ENCODE measurements at regions not wholly inside any gene's neighbourhood (a gene's known extent, or its start where the extent isn't known, plus 50 kb on each side); places are given as distances from the start of the nearest gene placed in this dataset.
A peak's percentile ranks its signal among the peaks of the same experiment; 100 is the strongest.

- DNase-seq, result no peak
Measured at GRCh38 chr3:89762405-89762804, 655.0 kb downstream of the EPHA3 start.

DNA sequence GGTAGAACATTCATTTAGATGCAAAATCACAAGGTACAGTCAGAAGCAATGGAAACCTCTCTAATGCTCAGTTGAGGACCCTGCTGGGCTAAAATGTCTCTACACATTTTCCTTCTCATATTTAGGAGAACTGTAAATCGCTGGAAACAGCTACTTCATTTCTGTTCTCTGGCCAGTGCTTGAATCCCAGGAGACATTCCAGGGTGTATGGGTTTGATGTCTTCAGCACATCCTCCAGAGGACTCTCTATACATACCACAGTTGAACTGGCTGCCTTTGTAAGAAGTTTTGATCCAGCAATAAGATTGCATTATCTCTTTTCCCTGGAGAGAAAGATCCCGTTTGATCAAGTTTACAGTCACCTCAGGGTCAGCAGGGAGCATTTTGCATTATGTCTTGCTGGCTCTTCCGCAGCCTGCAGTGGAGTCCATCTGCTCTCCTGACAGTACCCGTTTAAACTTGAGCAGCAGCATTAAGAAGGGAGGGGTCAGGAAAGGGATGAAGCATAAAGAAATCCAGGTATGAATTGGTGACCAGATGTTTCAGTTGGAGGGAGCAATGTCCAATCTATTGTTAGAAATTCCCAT is 676.0 kb downstream of the EPHA3 start:
- DNase-seq, result peak; percentile 5

- DNase-seq, result peak; percentile 27
Measured at GRCh38 chr3:89787485-89787884, 680.1 kb downstream of the EPHA3 start.

GRCh38 chr3:89787979-89788378 is 680.6 kb downstream of the EPHA3 start:
- DNase-seq, result no peak

DNA sequence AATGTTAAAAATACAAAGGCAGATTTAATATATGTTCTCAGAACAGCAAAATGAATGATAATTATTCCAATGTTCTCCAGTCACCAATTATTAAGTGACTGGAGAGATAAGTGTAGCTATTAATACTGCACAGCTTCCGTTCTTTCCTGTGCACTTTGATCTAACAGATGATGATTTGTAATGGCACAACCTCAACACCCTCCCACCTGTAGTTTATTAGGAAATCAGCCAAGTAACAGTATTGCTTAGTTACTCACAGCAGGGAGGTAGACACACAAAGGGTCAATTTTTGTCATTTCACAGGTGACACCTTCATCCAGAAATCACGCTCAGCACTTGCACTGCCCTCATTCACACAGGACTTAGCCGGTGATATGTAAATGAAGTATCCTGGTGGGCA is 688.1 kb downstream of the EPHA3 start:
- DNase-seq, result no peak

DNA sequence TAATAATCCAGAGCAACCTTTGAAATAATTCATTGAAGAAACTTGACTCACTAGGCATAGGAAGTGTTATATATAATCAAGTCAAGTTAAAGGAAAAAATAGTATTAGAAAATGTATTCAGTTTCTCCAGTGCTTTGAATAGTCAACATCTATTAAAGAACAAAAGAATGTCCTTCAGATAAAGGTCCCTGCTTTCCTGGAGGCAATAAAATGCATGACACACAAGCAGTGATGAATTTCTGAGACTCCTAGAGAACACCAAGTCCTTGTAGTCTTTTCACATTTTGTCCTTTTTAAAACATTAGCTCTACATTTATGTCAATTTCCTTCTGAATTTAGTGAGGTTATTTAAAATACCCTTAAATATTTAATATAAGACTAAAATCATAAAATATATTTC is 695.5 kb downstream of the EPHA3 start:
- DNase-seq, result no peak

GRCh38 chr3:89803711-89804110 is 696.3 kb downstream of the EPHA3 start:
- DNase-seq, result no peak

DNA sequence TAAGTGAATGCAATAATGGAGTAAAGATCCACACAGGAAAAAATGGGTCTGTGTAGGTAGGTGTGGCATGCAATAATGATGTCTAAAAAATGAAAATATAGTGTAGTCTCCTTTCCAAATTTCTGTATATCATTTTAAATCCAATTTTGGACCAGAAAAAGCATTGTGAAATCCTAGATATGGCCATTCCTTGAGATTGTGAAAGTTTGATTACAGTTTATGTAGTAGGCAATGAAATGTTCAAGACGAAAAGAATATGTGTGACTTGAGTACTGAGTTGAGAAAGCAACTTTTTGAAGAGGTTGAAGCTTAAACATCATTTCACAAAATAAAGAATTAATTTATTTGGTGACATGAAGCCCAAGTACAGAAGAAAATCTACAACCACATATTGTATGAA is 698.7 kb downstream of the EPHA3 start:
- no peak for DNase-seq

- no peak for DNase-seq
Measured at GRCh38 chr3:89808680-89809197, 701.3 kb downstream of the EPHA3 start.

- no peak for DNase-seq
Measured at GRCh38 chr3:89813500-89813899, 706.1 kb downstream of the EPHA3 start.

DNA sequence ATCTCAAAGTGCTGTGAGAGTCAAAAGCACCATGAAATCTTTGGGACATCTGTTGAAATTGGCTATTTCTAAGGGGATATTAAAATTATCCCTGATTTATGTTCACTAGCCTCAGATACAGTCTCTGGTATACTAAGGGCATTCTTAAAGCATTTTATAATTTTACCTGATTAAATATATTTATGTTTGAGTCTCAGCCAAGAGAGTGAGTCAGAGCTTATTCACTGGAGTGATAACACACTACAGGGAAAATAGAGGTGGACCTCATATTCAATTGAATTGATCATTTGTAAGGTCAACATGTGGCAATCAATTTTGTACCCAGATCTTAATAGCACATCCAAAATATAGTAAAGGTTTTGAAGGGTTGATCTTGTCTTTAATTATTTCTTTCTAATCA is 733.6 kb downstream of the EPHA3 start:
- DNase-seq, result no peak

DNA sequence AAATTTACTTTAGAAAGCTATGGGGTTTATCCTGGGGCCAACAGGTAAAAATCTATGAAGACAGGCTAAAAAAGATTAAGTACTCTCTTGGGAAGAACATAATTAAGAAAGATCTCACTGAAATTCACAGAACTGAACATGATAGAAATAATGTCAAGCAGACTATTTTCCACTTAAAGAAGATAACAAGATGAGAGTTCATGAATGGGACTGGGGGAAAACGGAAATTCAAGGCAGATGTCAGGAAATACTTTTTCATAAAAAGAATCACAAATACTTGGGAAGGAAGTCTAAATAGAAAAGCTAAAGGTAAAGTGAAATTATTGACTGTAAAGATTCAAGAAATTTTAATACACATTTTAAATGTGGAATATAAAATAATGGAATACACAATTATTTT is 737.6 kb downstream of the EPHA3 start:
- DNase-seq, result no peak

DNA sequence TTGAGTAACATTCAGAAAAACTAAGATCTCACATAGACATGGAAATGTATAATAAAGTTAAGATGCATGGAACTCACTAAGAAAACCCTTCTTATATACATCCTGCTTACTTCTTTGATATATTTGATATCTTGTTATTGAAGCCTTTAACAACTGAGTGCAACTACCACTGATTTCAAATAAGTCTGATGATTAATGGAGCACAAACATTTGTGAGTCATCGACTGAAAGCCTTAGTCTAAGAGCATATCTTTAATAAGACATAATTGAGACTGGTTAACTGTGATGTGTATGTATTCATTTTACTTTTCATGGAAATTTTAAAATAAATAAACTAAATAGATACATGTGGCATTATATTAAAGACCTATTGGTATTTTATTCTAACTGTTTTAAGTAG is 740.5 kb downstream of the EPHA3 start:
- no peak for DNase-seq

DNA sequence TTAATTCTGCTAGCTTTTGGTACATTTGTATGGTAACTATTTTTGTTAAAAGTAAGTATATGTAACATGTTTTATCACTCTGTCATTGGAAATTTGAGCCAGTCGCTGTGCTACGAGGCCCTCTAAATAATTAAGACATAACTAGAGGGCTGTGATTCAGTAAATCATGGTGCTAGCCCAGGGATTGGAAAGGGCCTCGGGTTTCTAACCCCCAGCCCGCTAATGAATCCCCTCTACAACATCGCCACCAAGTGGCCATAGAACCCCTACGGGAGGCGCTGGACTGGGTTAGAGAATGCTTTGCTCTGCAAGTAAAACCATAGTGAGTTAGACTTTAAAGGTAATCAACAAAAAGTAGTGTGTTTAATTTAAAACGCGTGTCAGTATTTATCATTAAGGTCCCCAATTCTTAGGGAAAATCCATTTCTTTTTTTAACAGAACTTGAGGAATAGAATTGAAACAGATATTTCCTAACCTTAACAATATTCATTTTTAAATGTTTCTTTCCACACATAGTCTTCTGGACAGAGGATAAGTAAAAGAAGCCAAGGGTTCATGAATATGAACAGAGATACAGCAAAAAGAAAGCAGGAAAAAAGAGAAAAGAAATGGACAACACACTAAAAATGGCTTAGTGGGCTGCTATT is 744.7 kb downstream of the EPHA3 start:
- peak; percentile 55 for DNase-seq

DNA sequence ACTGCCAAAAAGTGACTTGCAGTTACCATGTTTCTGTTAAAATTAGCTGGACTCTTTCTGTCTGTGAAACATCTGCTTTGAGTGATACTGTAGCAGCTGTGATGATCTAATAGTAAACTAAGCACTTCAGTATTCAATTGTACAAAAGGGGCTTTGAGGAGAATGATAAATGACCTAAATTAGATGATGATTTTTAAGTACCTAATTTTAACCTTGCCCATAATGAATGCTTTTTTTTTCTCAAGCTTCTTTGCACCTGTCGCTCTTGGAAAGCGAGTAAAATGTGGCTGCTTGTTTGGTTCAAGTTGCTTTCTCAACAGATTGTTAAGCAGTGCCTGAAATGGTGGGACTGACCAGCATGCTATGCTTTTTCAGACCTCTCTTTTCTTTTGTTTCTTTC is 752.3 kb downstream of the EPHA3 start:
- DNase-seq, result no peak

GRCh38 chr3:89867286-89867685 is 759.9 kb downstream of the EPHA3 start:
- DNase-seq, result no peak

DNA sequence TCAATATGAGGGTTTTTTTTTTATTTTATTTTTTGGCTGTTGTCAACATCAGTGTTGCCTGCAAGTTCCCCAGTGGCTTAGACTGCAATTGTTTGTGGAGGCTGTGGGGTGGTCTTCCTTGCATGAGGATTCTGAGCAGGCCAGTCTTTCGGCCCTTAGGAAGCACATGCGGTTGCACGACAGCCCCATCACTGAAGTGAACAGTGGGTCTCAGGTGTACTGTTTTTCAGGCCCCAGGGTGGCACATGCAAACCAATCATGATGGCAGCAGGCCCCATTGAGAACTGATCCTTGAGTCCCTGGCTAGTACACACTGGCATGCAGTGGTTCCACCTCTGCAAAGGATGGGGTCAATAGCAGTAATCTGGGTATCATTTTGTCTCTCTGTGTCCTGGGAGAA is 768.7 kb downstream of the EPHA3 start:
- DNase-seq, result no peak

DNA sequence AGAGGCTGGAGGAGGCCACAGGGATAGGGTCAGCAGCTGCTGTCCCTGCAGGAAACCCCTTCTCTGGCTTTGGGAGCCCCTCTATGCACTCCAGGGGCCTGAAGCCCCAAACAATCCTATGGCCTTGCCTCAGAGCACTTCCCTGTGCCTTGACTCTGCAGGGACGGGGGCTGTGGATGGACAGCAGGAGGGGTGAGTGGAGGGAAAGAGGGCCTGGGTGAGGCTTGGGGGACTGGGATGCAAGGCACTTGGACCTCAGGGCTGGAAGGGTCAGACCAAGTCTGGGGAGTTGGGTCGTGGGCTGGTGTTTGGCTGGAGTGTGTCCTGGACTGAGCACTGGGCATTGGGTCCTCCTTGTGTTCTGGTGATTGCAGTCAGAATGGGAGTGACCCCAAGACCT is 769.8 kb downstream of the EPHA3 start:
- DNase-seq, result no peak

DNA sequence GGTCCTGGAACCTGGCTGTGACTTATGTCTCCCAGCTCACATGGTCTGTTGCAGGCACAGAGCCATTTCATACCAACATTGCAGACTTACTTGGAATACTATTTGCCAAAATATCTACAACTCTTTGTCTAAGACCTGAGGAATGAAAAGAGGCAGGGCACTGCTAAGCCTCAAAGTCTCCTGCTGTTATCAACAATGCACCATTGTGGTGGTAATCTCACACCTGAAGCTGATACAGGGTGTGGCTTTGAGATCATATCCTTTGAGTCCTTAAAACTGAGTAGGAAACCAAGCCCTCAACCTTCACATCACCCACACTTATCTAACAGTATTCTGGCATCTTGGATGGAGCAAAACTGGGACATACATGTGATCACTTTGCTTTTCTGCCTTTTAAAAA is 782.0 kb downstream of the EPHA3 start:
- no peak for DNase-seq

DNA sequence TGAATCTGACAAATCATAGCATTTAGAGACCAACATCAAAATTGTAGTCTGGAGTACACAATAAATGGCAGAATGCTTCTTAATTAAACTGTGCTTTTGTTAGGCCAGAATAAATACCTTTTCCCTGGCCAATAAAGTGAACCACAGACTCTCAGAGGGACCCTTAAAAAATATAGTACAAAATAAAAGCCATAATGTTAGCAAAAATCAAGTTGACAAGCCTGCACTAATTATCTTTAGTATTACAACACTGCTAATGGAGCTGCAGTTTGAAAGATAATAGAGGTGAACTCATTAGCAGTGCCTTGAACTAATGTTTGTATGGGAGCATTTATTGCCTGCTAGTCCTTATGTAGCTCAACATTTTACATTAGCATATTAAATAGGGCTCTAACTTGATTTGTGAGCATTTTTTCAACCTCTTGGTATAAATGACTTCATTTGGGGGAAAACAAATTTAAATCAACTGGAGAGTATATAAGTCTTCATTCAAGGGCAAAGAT is 801.3 kb downstream of the EPHA3 start:
- no peak for DNase-seq

DNA sequence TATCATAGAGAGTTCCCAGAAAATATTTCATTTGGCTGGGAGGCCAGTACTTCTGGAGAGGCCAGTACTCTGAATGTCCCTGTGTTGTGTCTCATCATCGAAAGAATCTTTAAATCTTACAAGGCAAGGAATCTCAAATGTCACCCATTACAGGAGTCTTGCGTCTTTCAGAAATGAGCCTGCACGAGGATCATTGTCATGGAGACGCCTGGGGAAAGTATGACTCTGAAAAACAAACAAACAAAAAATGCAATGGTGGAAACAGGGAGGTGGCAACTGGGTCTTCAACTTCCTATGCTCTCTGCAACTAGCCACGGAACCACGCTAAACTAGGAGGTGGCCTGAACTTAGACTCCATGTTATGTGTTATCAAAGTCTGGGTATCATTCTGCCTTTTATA is 804.6 kb downstream of the EPHA3 start:
- DNase-seq, result no peak

GRCh38 chr3:89923921-89924610 is 816.6 kb downstream of the EPHA3 start:
- no peak for DNase-seq

GRCh38 chr3:89925976-89926375 is 818.6 kb downstream of the EPHA3 start:
- no peak for DNase-seq

DNA sequence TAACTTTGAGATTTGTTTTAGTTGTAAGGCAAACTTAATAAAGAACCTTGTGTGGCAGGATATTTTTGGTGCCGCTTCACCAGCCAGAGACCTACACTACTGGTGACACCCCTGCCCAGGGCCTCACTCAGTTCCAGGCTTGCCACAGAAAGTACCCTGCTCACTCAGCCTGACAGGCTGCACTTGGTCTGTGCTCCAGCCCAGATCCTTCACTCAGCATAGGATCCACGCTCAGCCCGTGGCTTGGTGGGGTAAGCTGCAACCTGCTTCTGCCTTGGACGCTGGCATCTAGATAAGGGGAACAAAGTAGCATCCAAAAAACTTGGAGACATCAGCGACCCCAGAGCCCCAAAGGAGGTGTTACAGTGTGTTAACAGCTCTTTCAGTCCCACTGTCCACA is 825.5 kb downstream of the EPHA3 start:
- DNase-seq, result no peak

All from fibroblast of skin of scalp (primary cell).